Peyer's patch (tissue), 4 donors: ENCODE measurements at regions not wholly inside any gene's neighbourhood (a gene's known extent, or its start where the extent isn't known, plus 50 kb on each side); places are given as distances from the start of the nearest gene placed in this dataset.

ENCODE experiments used
- DNase-seq, 3 donors: peaks; one replicate each; pipeline ENCODE4 v3.0.0-alpha.2; 2017 to 2019
- H3K27ac ChIP-seq, 4 donors: fragments of 200-600 bp; sonication (generic); one replicate each; pipeline ENCODE4 v1.5.1; 2016 to 2019
- H3K27me3 ChIP-seq, 2 donors: fragments of 200-600 bp; sonication (generic); one replicate each; pipeline ENCODE4 v1.5.1; 2019
- H3K36me3 ChIP-seq, 3 donors: fragments of 200-600 bp; sonication (generic); one replicate each; pipeline ENCODE4 v1.5.1; 2016 to 2019
- H3K4me1 ChIP-seq, 4 donors: fragments of 200-600 bp; sonication (generic); one replicate each; pipeline ENCODE4 v1.5.1; 2016 to 2019
- H3K4me3 ChIP-seq, 4 donors: fragments of 200-600 bp; sonication (generic); 1 replicate in 3 of 4; 2 replicates in 1 of 4; pipeline ENCODE4 v1.5.1; 2016 to 2019; ENCODE audit warnings: mild to moderate bottlenecking in 1 of 4
- H3K9me3 ChIP-seq, 4 donors: fragments of 200-600 bp; sonication (generic); one replicate each; pipeline ENCODE4 v1.5.1; 2016 to 2019; ENCODE audit warnings: mild to moderate bottlenecking in 1 of 4
- POLR2A ChIP-seq, 2 donors: fragments of 450-650 bp; IDR thresholded peaks; one replicate each; pipeline ENCODE4 v1.5.1; 2017; ENCODE audit warnings: antibody characterized with exemption in 2 of 2, mild to moderate bottlenecking in 2 of 2, moderate library complexity in 2 of 2
- TF ChIP-seq, protein P1 (sequence below), 6 experiments: fragments of 450-650 bp in 4 of 6; fragments of 200-600 bp in 2 of 6; sonication (generic) in 1 of 6; IDR thresholded peaks; one replicate each; pipeline ENCODE4 v1.5.1; 2017 to 2019; ENCODE audit warnings: antibody characterized with exemption in 6 of 6, mild to moderate bottlenecking in 3 of 6, moderate library complexity in 1 of 6

DNA sequence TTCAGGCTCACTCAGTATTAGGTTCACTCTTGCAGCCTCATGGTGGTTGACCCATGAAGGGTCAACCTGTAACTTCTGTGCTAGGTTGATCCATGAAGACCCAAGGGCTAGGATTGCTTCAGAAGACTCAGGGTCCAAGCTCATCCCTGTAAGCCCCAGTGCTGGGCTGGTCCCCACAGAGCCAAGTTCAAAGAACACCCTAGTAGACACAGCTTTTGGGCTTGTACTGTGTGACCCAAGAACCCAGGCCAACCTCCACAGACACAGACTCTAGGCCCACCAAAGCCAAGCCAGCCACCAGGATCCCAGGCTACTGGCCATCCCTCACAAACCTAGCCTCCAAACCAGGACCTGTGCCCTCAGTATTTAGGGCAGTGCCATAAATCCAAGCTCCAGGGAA, 1020.6 kb downstream of the SLC16A7 start:
- Histone ChIP-seq H3K4me1 (no peaks in the 10 kb centered on the region), H3K9me3 (no peaks in the 10 kb centered on the region), H3K27me3 (no peaks in the 10 kb centered on the region), H3K27ac (no peak overlapping the region), H3K36me3 (no peaks in the 10 kb centered on the region), H3K4me3 (no peak overlapping the region)
- no peak for DNase-seq
- TF ChIP-seq POLR2A (IDR thresholded peaks at IDR 0.05): no peak
- TF ChIP-seq, protein P1, sequence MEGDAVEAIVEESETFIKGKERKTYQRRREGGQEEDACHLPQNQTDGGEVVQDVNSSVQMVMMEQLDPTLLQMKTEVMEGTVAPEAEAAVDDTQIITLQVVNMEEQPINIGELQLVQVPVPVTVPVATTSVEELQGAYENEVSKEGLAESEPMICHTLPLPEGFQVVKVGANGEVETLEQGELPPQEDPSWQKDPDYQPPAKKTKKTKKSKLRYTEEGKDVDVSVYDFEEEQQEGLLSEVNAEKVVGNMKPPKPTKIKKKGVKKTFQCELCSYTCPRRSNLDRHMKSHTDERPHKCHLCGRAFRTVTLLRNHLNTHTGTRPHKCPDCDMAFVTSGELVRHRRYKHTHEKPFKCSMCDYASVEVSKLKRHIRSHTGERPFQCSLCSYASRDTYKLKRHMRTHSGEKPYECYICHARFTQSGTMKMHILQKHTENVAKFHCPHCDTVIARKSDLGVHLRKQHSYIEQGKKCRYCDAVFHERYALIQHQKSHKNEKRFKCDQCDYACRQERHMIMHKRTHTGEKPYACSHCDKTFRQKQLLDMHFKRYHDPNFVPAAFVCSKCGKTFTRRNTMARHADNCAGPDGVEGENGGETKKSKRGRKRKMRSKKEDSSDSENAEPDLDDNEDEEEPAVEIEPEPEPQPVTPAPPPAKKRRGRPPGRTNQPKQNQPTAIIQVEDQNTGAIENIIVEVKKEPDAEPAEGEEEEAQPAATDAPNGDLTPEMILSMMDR (IDR thresholded peaks at IDR 0.05): no peak

DNA sequence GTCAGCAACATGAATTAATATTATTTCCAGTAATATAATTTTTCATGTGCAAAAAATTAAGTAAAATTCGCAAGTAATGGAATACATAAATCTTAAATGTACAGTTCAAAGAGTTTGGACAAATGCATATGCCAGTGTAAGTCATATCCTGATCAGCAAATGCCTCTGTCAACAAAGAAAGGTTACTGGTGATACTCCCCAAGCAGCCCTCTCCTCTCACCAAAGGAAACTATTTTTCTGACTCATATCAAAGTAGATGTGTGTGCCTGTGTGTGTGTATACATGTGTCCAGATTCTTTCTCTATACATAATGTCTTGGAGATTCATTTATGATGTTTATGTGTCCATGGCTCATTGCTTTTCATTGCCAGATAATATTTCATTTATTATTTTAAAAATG, 1035.0 kb downstream of the SLC16A7 start:
- H3K9me3 ChIP-seq: no peaks in the 10 kb centered on the region
- H3K36me3 ChIP-seq: no peaks in the 10 kb centered on the region
- DNase-seq: no peak
- no peaks in the 10 kb centered on the region for H3K27me3 ChIP-seq
- no peak for TF ChIP-seq POLR2A (IDR thresholded peaks at IDR 0.05)
- TF ChIP-seq, protein P1 (IDR thresholded peaks at IDR 0.05): no peak
- H3K4me3 ChIP-seq: no peak overlapping the region
- no peak overlapping the region for H3K27ac ChIP-seq
- no peaks in the 10 kb centered on the region for H3K4me1 ChIP-seq

DNA sequence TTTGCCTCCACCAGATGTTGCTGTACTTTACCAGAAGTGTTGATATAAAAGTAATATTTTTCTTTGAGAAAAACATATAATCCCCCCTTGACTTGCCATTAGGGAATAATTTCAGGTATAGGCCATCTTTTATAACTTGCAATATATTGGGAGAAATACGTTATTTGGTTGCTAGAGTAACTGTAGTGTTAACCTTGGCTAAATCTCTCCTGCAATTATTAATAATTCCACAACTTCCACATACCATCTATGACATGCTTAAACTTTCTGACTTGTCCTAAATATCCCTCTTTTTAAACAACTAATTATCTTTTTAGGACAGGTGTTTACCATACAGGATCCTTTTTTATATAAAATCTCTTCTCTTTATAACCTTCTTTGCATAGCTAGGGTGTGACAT, 1048.2 kb downstream of the SLC16A7 start:
- no peak for DNase-seq
- Histone ChIP-seq H3K36me3 (no peaks in the 10 kb centered on the region), H3K4me1 (no peaks in the 10 kb centered on the region), H3K9me3 (no peaks in the 10 kb centered on the region), H3K27ac (no peak overlapping the region), H3K4me3 (no peak overlapping the region), H3K27me3 (no peaks in the 10 kb centered on the region)
- TF ChIP-seq, protein P1 (IDR thresholded peaks at IDR 0.05): no peak
- no peak for TF ChIP-seq POLR2A (IDR thresholded peaks at IDR 0.05)

DNA sequence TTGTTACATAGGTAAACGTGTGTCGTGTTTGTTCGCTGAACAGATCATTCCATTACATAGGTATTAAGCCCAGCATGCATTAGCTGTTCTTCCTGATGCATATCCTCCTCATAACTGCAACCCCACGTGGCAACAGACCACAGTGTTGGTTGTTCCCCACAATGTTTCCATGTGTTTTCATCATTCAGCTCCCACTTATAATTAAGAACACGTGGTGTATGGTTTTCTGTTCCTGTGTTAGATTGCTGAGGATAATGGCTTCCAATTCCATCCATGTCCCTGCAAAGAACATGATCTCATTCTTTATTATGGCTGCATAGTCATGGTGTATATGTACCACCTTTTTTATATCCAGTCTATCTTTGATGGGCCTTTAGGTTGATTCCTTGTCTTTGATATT, 1071.1 kb downstream of the SLC16A7 start:
- DNase-seq: no peak
- no peaks in the 10 kb centered on the region for H3K4me1 ChIP-seq
- no peak overlapping the region for H3K4me3 ChIP-seq
- TF ChIP-seq, protein P1 (IDR thresholded peaks at IDR 0.05): no peak
- TF ChIP-seq POLR2A (IDR thresholded peaks at IDR 0.05): no peak
- no peaks in the 10 kb centered on the region for H3K9me3 ChIP-seq
- no peak overlapping the region for H3K27ac ChIP-seq
- H3K36me3 ChIP-seq: no peaks in the 10 kb centered on the region
- H3K27me3 ChIP-seq: no peaks in the 10 kb centered on the region

DNA sequence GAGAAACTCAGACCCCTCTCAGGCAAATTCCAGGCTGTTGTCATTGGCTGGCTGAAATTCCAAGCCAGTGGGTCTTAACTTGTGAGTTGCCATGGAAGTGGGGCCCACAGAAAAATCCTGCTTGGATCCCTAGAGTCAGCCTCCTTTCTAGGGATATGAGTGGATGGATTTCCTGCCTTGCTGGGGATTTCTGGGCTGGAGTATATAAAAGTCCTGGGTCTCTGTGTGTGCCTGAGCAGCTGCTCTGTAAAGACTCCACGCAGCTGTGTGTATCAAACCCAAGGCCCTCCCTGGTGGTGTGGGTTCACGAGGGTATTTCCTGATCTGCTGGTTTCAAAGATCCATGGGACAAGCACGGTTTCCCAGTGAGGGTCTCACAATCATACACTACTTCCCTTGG, 1077.1 kb downstream of the SLC16A7 start:
- Histone ChIP-seq H3K4me3 (no peak overlapping the region), H3K27ac (no peak overlapping the region), H3K4me1 (no peaks in the 10 kb centered on the region), H3K9me3 (peaks cover 0 to 4% (median 0%) of the 10 kb centered on the region in 4 donors), H3K36me3 (no peaks in the 10 kb centered on the region), H3K27me3 (no peaks in the 10 kb centered on the region)
- TF ChIP-seq, protein P1 (IDR thresholded peaks at IDR 0.05): no peak
- no peak for TF ChIP-seq POLR2A (IDR thresholded peaks at IDR 0.05)
- DNase-seq: no peak

DNA sequence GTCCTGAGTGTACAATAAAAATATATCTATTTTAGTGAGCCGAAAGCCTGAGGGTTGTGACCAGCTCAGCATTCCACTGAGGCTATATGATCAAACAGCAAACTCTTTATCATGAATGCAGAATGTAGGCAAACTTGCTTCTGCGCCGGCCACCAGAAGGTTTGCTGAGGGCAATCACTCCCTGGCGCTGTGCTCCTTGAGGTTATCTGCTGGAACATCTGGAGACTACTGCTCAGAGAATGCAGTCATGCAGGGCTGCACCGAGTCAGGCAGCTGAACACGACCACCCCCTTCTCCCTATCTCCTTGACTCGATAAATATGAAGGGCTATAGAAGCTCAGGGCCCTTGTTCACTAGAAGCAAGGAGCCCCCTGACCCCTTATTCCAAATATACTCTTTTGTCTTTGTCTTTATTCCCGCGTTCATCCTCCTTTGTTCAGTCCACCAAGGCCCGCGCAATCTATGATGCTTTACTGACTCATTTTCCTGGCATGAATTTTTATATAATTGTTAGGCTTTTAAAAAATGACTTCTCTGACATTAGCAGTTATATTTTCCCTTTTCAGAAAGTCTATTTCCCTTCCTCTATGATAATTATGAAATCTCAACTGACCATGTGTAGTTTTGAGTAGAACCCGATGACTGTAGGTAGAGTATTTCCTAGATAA, 1089.3 kb downstream of the SLC16A7 start:
- no peak for TF ChIP-seq POLR2A (IDR thresholded peaks at IDR 0.05)
- TF ChIP-seq, protein P1 (IDR thresholded peaks at IDR 0.05): no peak
- H3K27ac ChIP-seq: no peak overlapping the region
- no peak for DNase-seq
- no peak overlapping the region for H3K4me3 ChIP-seq
- H3K36me3 ChIP-seq: no peaks in the 10 kb centered on the region
- no peaks in the 10 kb centered on the region for H3K4me1 ChIP-seq
- H3K27me3 ChIP-seq: no peaks in the 10 kb centered on the region
- H3K9me3 ChIP-seq: no peaks in the 10 kb centered on the region
